GM19395 (cell line): ENCODE measurements at regions not wholly inside any gene's neighbourhood (a gene's known extent, or its start where the extent isn't known, plus 50 kb on each side); places are given as distances from the start of the nearest gene placed in this dataset.

Experiments used
- ATAC-seq: cut with Tn5 transposase; IDR thresholded peaks from one replicate; pipeline ENCODE4 v1.9.1; 2021; ENCODE audit warnings: mild to moderate bottlenecking, moderate library complexity; ENCODE audit not compliant: unreplicated experiment

DNA sequence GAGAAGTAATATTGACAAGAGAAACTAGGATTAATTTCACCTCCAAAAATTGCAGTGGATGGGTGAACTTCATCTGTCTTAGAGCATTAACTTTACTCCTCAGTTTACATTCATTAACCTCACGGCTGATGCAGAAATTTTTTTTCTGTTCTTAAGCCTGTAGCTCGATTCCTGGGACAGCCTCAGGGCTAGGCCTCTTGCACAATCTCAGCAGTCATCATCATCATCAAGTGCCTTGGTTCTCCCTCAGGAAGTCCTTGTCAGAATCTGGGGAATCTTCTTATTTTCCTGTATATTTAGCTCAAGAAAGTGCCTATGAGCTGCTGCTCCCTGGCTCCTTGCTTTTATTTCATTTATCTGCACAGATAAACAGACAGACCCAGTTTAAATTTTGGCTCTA, 1272.2 kb upstream of the LRRTM1 start:
- no peak for ATAC-seq

GRCh38 chr2:81551040-81551634, 1246.6 kb upstream of the LRRTM1 start:
- ATAC-seq = no peak

DNA sequence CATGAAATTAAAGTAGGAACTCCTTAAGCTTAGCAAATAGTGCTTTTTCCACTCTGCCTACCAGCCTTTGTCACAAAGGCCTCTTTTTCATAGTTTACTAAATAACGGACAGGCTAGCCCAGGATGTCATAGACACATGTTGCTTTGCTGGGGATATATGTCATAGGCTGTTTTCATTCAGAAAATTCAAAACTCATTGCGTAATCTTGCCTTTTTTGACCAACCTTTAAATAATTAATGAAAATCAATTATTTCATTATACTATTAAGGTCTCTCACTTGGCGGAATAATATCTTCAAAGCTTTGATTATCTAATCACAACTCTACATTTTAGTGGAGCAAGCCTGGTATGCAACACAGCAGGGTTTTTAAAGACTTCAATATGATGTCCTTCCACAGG, 1245.7 kb upstream of the LRRTM1 start:
- no peak for ATAC-seq

DNA sequence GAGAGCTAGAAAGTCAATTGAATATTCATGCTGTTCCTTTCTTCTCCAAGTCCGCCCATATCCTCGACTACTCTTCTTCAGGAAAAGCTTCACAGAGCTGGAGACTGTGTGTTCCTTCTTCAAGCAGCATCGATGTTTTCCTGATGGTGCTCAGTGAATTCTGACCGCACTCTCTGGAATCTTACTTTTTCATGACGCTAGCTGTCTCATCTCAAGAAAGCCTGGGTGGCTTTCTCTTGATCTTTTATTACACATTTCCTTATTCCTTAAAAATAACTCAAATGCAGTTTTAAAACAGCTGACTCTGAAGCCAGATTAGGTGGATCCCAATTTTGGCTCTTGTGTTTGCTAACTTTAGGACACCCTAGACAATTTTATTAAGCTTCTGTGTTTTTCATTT, 1245.1 kb upstream of the LRRTM1 start:
- no peak for ATAC-seq

DNA sequence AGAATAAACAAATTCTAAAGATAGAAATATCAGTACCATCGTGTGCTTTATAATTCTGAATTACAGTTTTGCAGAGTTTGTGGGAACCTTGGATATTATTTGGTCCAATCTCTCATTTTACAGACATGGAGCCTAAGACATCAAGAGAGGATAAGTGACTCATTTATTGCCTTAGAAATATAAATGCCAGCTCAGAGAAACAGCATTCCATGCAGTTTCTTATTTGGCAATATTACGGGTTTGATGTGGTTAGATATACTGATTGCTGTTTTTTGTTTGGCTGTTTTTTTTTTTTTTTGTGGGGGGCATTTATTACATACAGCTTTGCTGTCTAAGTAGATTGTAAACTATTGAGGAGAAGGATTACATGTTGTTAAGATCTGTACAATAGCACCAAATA, 1241.1 kb upstream of the LRRTM1 start:
- ATAC-seq = no peak

DNA sequence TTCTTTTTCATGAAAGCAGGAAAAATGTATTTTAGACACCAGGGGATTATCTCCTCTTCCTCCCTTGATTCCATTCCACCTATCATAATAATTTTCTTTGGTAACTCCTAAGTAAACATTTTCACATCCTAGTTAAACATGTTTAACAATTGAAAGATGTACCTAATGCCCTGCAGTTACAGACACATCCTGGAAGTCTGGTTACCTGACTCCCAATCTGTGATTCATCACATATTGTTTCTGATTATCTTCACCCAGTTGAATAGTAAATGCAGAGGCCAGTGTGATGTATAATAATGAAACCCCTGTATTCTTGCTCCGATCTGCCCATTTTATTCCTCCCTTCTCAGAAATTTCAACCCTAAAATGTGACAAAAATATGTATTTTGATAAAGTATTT, 1237.6 kb upstream of the LRRTM1 start:
- ATAC-seq = no peak

DNA sequence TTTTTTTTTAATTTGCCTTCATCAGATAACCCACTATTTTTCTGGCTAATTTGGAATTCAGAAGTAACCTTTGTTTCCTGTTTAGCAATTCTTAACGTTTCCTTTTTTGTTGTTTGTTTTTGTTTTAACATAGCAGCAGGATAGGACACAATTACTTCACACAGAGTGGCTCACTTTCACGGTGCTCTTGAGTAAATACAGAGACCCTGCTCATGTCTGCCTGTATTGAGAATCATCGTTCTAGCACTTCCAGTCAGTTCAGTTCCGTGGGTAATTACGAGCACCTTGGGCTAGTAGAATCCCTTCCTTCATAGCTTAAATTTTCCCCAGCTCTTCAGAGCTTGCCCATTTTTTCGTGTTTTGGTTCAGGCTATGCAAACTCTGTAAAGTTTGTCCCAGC, 1225.4 kb upstream of the LRRTM1 start:
- ATAC-seq = no peak

- peak; percentile 67 for ATAC-seq
These were observed 1224.4 kb upstream of the LRRTM1 start for GRCh38 chr2:81528852-81529480.

DNA sequence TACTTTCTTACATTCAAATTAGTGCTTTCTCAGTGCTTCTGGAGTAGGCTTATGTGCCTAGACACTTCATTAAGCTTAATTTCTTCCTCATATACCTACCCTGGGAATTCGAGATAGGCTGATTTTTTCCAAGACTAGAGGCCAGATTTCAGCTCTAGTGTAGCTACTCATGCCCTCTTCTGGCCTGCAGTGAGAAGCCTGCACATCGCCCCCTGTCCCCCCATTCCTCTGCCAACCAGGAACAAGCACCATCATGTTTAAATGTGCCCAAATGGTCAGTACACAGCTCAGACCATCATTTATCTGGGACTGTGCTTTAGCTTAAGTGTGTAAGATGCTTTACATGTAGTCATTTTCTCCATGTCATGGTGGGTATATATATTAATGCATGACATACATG, 1218.8 kb upstream of the LRRTM1 start:
- ATAC-seq = no peak

GRCh38 chr2:81513328-81513727, 1208.8 kb upstream of the LRRTM1 start:
- no peak for ATAC-seq

GRCh38 chr2:81505586-81505985, 1201.0 kb upstream of the LRRTM1 start:
- ATAC-seq = no peak

GRCh38 chr2:81495556-81495955, 1191.0 kb upstream of the LRRTM1 start:
- no peak for ATAC-seq

DNA sequence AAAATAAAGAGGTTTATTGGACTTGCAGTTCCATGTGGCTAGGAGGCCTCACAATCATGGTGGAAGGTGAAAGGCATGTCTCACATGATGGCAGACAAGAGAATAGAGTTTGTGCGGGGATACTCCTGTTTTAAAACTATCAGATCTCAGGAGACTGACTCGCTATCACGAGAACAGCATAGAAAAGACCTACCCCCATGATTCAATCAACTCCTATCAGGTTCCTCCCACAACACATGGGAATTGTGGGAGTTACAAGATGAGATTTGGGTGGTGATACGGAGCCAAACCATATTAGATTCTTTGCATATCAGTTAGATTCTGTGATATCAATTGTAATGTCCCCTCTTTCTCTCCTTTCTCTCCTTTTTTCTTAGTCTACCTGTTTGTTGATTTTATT, 1178.7 kb upstream of the LRRTM1 start:
- ATAC-seq = no peak

GRCh38 chr2:81481994-81482368, 1177.4 kb upstream of the LRRTM1 start:
- ATAC-seq = no peak

GRCh38 chr2:81481242-81481993, 1176.9 kb upstream of the LRRTM1 start:
- no peak for ATAC-seq

DNA sequence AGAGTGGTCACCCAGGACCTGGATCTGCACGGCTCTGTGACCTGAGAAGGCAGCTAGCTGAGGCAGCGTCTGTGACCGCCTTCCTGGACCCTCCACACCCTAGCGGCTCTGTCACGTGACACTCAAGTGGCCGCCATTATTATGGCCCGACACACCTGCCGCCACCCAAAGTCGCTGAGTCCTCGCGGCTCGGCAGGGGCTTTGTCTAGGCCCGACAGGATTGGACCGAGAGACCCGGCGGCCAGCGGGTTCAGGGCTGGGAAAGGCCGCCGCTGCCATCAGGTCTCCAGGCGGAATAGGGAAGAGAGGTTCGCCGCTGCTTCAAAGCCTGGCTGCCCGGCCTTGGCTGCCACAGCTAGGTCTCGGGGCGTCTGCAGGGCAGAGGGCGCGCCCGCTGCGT, 1162.5 kb upstream of the LRRTM1 start:
- no peak for ATAC-seq

DNA sequence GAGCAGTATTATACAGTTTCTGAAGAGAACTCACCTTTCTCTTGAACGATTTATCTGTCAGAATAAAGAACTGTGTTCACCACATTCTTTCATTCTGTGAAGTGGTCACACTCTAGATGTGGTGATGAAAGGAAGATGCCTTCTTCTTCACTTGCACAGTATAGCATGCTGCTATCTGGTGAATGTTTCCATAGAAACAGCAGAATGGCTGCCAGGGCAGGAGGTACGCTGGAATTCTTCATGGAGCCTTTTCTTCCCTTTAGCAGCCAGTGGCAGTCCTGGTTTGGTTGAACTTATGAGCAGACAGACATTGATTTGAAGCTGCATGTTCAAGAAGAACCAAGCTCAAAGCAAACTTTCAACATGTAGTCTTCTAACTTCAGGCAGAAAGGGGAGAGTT, 1157.9 kb upstream of the LRRTM1 start:
- ATAC-seq = no peak

DNA sequence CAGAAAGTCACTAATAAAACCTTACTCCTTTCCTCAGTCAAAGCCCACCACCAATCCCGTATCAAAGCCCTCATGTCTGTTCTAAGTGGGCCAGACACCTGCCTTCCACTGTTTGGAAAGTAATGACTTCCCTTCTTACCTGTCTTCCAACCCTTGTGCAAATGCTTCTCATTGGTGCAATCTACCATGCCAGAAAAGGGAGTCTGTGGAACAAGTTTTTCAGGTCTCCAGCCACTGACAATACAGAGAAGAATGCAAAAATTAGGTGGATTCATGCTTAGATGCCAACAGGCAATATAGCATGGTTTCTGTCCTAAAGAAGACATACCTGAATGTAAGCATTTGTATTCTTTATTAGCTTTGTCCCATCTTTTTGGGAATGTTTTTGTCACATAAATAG, 1140.6 kb upstream of the LRRTM1 start:
- ATAC-seq = no peak

- ATAC-seq = no peak
These were observed 1133.0 kb upstream of the LRRTM1 start for GRCh38 chr2:81437456-81438000.

- no peak for ATAC-seq
These were observed 1131.7 kb upstream of the LRRTM1 start for GRCh38 chr2:81436256-81436655.

DNA sequence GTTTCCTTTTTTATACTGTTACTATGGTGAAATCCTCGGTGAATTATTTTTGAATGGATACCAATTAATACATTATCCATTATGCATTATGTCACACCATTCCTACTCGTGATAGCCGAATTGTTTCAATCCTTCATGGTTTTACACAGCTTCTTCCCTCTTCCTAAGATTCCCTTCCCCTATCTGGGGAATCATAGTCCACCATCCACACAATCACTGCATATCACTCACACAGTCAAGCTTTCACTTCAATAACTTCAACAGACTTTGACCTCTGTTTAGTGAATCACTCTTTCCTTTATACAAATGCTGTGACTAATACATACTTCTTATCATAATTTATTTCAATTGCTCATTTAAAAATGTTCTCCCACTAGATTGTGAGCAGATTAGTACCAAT, 1108.1 kb upstream of the LRRTM1 start:
- no peak for ATAC-seq

DNA sequence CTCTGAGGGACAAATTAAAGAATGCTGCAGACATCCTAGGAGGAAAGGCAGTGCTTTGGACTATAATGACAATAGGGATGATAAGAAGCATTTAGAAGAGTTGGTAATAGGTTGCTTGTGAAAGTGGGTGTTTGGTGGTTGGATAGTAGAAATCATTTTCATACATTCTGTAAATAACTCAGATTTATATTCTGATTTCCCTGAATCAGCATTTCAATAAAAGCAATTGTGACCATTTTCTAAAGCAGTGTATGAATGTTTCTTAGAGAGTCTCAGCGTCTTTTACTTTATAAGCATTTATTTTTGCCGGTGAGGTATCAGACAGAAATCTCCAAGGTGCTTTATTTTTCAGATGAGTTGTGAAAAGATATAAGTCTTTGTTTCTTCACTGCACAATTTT, 1099.0 kb upstream of the LRRTM1 start:
- no peak for ATAC-seq
